Activated naive CD4-positive, alpha-beta T cell treated with Interleukin-2 at 50 U/mL for 16 hours (primary cell): ENCODE measurements at regions not wholly inside any gene's neighbourhood (a gene's known extent, or its start where the extent isn't known, plus 50 kb on each side); places are given as distances from the start of the nearest gene placed in this dataset.
"Not testable (repeated sequence)": the region's sequence is repeated elsewhere in the genome, so short reads cannot be mapped to it uniquely, and the experiment has no call there.

Source experiments
- DNase-seq: peaks from one replicate; pipeline ENCODE4 v3.0.0-alpha.2; 2020

DNA sequence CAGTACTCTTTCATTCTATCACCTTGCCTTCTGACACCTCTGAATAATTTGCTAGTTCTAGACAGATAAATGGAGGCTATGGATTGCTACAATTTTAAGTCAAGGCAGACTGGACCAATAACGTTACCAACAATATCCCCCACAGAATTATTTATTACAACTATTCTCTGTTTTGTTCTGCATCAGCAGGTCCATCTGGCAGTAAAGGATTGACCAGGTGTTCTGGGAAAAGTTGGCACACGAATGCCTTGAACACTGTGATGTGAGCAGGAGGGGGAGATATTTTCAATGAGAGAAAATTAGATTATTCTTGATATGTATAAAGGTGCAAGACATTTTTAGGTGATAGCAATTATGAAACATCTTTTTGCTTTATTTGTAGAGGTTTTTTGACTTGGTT is 718.8 kb upstream of the TMPRSS15 start:
- no peak for DNase-seq

DNA sequence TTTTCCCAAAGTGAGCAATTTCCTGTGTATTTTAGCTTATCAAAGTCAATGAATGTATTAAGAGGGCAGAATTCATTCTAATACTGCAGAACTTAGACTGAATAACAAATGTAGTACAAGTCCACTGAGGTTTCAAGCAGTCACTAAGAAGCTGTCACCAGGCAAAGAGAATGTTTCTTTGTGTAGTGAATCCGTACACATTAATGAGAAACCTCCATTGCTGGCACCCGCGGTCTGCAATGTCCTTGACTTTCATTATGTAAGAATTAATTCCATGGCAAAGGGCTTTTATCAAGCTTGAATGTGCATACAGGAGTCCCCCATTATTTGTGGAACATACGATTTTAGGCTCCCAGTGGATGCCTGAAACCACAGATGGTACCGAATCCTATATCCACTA is 719.5 kb upstream of the TMPRSS15 start:
- DNase-seq, result no peak

DNA sequence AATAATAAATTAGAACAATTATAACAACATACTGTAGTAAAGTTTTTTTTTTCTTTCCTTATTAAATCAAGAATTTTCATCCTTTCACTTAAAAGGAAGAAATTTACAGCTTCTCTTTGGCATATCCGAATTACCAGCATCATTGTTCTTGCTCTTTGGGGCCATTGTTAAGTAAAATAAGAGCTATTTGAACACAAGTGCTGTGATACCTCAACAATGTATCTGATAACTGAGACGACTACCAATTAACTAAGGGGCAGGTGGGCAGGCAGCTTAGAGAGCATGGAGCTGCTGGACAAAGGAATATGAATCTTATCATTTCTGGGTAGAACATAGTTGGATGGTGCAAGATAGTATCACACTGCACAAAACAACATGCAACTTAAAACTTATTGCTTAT is 719.9 kb upstream of the TMPRSS15 start:
- no peak for DNase-seq

DNA sequence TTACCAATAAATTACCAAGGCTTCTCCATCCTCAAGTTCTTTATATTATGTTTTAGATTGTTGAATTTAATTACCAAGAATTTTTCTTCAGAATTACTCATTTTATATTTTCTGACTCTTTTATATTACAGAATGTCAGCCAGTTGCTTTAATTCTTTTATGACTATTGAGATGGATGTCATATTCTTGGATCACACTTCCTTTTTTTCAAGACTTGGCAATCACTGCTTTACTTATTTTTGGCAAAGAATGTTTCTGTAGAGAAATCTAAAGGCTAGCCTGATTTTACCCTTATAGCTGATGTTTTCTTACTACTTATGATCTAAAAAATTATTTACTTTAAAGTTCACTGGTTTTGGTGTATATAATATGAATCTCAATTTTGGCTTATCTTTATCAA is 721.1 kb upstream of the TMPRSS15 start:
- no peak for DNase-seq

DNA sequence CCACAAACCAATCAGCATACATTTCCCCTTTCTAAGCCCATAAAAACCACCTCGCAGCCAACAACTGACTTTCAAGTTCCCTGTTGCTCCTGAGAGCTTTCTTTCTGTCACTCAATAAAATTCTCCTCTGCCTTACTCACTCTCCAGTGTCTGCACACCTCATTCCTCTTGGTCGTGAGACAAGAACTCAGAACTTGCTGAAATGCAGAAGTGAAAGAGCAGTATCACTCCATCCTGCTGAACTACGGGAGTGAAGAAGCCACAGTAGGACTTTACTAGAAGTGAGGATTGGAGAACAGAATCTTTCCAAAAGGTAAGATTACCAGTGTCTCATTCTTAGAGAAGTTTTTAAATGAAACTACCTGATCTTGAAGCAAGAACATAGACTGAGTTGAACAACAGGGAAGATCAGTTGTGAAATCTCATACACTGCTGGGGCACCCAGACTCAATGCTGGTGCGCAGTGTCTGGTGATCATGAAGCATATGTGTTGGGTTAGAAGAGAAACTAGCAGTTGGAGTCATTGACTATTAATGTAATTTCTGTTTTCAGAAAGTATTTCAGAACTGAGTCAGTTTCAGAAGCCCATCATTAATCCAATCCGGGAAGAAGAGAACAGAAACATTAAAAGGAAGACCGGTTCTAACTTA is 726.9 kb upstream of the TMPRSS15 start:
- DNase-seq, result no peak

DNA sequence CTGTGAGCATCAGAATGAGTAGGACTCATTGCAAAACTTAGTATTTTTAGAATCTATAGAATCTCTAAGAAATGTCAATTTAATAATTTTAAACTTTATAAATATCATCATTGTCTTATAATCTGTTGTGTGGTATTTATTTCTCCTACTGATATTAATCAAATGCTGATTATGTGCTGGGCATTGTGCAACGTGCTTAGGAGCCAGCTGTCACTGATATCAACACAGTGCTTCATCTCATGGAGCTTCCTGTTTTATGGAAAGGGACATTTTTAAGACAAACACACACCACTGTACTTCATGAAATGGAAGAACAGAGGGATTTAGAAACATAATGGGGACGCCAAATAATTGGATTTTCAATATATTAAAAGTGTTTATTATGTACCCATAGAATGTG is 737.9 kb upstream of the TMPRSS15 start:
- DNase-seq, result no peak

DNA sequence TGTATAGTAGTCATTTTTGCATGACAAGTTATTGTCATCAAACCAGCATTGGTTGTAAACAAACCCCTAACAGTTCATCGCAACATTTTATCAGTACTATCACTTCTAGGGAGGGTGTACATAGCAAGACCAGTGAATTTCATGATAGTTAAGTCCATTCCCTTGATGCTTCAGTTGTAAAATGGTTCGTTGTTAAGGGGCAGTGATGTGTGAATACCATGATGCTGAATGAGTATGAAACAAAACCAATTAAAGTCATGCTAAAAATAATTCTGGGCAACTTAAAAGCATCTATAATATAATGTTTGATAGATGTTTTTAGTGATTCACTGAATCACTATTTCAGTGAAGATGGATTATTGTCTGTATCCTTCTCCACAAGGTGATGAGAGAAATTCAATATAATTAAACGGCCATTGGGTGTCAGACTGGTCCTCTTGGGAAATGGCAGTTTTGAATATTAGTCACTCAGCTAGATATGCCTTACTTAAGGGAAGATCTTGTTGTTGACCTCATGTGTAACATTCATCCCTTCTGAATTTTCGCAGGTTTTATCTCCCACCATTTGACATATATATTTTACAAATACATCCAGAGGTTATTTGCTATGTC is 742.2 kb upstream of the TMPRSS15 start:
- DNase-seq, result no peak

DNA sequence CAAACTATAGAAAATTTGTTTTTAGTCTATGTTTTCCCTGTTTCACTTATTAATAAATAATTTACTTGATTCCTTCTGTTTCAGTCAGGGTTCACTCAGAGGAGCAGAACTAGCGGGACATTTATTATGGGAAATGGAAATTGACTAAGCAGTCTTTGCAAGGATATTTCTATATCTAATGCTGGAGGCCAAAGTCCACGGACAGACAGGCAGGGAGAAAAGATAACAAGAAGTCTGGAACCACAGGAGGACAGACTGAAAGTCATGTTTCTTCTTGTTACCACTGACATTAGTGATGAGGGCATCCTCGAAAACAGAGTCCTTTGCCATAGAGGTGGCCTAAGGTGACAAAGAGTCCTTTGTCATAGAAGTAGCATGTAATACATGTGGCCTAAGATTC is 744.5 kb upstream of the TMPRSS15 start:
- no peak for DNase-seq

DNA sequence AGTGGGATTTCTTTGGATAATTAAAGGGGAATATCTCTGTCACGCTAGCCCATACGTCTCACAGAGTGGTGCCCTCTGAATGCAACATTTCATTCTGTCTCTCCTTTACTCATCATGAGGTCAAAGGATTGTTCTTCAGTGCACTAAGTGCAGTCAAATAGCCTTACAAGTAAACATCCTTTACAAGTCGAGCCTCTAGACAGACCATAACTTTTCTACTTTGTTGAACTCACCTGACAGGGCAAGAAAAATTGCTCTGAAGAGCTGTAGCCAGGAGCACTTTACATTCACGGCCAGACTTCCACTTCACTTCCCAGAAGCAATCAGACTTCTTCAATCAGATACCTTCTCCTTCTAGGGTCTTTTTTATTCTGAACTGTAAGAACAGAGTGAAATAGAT is 768.0 kb upstream of the TMPRSS15 start:
- no peak for DNase-seq

DNA sequence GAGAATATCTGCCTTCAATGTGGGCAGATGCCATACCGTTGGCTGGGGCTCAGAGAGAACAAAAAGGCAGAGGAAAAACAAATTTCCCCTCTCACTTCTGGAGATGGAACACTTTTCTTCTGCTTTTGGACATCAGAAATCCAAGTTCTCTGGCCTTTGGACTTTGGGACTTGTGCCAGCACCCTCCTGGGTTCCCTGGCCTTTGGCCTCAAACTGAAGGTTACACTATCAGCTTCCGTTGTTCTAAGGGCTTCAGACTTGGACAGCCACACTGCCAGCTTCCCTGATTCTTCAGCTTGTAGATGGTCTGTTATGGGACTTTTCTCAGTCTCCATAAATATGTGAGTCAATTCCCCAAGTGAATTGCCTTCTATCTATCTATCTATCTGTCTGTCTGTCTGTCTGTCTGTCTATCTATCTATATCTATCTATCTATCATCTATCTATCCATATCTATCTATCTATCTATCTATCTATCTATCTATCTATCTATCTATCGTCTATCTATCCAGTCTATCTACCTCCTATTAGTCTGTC is 778.1 kb upstream of the TMPRSS15 start:
- no peak for DNase-seq

DNA sequence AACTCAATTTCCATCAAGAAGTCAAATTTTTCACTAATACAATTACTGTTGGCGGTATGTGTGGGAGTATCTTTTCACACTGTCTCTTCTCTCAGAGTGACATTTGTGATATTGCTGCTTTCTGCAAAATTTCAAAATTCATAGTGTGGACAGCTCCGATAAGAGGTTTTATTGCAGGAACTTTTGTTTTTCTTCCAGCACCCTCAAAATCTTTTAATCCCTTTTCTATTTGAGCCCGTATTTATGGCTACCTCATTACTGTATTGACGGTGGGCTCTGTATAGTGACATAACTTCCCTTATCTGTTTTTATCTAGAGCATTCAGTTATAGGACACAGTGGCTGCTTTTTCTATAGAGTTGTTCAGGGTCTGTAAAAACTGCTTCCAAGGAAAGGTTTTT is 794.4 kb upstream of the TMPRSS15 start:
- no peak for DNase-seq

DNA sequence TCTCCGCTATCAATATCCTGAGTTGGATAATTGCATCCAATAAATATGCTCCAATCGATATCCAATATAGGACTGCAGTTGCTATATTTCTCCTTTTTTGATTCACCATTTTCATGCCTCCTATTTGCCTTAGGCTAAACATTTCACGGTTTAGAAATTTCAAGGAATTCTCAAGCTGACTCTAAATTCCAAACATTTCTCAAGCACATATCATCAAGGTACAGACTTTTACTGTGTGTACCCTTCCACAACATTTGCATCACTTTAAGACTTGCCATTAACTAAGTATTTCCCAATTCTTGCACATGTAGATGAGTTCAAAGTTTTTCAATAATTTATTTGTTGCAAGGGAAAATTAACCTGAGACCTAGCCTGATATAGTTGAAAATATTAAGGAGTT is 795.2 kb upstream of the TMPRSS15 start:
- DNase-seq, result no peak

DNA sequence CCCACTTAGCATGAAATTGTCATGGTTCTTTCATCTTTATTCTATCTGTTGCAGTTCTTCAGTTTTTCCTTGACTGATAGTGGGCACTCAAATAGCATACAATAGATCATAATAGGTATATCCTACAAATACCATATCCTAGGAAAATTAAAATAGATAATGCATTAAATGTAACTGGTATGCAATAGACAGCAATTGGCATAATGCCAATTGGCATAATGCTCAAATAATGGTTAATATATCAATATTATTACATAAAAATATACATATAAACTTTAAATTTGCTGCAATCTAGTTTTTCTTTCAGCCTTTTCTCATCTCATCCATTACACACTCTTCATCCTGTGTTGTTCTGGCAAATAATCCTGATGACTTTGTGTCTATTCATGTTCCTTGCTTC is 814.6 kb upstream of the TMPRSS15 start:
- no peak for DNase-seq

DNA sequence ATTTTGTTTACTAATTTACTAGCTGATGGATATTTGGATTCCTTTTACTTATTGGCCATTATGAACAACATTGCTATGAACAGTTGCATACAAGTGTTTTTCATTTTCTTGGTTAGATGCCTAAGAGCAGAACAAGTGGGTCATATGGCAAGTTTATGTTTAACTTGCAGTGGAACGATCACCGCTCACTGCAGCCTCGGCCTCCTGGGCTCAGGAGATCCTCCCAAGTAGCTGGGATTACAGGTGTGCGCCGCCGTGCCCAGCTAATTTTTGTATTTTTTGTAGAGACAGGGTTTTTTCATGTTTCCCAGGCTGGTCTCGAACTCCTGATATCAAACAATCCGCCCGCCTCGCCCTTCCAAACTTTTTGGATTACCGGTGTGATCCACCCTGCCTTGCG is 820.5 kb upstream of the TMPRSS15 start:
- DNase-seq, result no peak

DNA sequence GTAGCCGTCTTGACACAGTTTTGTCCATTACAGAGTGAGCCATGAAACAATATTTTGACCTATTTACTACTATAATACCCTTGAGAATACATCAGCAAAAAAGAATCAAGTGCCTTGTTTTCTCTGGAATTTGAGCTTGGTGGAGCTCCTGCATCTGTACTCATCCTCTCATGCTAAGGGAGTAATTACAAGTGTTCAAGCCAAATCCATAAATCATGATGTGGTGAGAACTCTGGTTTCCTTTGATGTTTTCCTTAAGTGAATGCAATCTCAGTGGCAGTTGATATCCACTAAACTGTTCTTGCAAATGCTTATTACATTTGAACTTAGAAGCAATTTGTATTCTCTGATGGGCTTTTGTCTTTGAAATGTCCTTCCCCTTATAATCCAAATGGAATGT is 824.6 kb upstream of the TMPRSS15 start:
- no peak for DNase-seq

DNA sequence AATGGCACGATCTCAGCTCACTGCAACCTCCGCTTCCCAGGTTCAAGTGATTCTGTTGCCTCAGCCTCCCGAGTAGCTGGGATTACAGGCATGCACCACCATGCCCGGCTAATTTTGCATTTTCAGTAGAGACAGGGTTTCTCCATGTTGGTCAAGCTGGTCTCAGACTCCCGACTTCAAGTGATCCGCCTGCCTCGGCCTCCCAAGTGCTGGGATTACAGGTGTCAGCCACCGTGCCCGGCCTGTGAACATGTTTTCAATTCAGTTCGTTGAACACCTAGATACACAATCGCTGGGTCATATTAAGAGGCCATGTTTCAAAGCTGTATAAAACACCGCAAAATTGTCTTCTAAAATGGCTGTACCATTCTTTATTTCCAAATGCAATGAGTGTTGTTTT is 830.3 kb upstream of the TMPRSS15 start:
- not testable (repeated sequence) for DNase-seq

DNA sequence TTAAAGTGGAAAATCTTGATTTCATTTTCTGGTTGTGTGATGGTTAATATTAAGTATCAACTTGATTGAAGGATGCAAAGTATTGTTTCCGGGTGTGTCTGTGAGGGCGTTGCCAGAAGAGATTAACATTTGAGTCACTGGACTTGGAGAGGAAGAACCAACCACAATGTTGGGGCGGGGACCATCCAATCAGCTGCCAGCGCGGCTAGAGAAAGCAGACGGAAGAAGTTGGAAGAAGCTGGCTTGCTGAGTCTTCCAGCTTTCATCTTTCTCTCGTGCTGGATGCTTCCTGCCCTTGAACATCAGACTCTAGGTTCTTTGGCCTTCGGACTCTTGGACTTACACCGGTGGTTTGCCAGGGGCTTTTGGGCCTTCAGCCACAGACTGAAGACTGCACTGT is 832.6 kb upstream of the TMPRSS15 start:
- no peak for DNase-seq

DNA sequence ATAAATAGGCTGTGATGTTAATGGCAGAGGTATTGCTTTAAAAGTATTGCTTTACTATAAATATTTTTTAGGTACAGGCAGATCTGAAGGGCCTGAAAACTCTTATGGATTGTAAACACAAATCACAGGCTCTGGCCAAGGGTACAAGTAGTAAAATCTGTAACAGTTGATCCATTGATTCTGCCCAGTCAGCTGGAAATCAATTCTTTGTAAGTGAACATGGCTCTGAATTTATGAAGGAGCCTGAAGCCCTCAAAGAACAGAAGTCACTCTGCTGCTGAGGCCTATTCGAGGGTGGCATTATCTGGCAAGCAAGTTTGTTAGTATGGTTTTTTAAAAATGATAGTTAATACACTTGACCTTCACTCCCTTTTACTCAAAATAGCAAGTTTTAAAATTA is 834.0 kb upstream of the TMPRSS15 start:
- DNase-seq, result no peak

DNA sequence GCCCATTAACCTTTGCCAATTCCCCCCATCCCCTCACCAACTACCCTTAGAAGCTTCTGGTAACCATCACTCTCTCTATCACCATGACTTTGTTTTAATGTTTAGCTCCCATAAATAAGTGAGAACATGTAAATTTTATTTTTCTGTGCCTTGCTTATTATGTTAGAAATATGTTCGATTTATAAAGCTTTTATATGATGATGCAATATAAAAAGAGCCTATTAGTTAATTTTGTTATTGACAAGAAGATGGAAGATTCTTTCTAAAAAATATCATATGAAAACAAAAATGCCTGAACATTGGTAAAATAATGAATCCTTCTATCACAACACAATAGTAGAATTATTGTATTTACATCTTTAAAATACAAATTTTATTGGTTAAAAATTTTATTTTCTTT is 836.1 kb upstream of the TMPRSS15 start:
- DNase-seq, result no peak

DNA sequence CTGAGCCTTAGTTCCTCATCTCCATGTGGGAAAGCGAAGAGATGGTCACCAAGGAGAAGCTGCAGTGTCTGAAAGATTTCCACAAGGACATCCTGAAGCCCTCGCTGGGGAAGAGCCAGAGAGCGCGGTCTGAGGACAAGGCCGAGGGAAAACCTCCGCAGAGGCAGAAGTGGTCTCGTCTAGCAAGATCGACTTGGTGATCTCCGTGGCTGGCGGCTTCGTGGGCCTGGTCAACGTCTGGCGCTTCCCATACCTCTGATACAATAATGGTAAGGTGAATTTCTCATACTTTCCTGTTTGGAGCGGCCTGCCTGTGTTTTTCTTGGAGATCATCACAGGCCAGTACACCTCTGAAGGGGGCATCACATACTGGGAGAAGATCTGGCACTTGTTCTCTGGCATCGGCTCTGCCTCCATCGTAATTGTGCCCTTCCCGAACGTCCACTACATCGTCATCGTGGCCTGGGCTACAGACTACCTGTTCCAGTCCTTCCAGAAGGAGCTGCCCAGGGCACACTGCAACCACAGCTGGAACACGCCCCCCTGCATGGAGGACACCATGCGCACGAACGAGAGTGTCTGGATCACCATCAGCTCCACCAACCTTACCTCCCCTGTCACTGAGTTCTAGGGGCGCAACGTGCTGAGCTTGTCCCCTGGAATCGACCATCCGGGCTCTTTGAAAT is 841.1 kb upstream of the TMPRSS15 start:
- DNase-seq, result no peak

DNA sequence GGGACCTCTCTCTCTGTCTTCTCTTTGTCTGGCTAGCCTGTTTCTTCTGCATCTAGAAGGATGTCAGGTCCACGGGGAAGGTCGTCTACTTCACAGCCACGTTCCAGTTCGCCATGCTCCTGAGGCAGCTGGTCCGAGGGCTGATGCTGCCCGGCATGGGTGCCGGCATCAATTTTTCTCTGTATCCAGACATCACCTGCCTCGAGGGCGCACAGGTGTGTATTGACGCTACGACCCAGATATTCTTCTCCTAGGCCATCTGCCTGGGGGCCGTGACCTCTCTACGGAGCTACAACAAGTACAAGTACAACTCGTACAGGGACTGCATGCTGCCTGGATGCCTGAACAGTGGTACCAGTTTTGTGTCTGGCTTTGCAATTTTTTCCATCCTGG is 841.6 kb upstream of the TMPRSS15 start:
- DNase-seq, result no peak

DNA sequence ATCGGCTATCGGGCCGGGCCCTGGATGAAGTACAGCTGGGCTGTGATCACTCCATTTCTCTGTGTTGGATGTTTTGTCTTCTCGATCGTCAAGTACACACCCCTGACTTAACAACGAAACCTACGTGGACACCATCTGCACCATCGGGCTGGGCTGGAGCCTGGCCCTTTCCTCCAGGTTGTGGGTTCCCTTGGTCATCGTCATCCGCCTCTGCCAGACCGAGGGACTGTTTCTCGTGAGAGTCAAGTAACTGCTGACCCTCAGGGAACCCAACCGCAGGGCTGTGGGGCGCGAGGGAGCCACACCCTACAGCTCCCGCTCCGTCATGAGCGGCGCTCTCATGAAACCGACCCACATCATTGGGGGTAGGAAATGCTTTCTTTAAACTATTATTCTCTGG is 842.4 kb upstream of the TMPRSS15 start:
- no peak for DNase-seq

DNA sequence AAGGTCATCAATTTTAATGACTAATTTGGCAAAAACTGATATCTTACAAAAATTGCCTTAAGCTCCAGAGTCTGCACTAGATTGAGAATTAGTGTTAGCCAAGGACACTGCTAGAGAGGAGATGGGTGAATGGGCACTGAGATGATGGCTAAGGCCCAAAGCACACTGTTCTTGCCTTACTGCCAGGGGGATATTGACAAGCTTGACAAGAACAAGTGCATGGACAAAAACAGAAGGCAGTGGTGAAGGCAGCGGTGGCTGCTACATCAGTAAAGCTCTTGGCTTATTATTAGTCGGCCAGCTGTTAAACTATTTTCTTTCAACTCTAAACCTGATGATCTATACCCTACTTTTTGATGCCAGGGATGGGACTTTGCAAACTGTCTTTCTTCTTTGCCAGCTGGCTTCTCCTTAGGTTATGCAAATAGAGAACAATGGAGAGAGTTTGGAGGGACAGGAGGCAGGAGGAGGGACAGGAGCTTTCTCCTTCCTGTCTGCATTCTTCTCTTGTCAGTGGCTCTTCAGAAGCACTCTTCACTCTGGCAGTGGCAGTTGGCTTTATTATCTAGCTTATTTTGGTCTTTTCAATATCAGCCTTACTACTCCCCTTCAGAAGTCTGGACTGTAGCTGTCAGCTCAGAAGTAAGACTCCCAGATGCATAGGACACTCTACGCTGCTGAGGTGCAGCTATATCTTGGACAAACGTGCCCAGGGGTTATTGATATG is 853.5 kb upstream of the TMPRSS15 start:
- DNase-seq, result no peak
